WTC11 (cell line): ENCODE measurements at regions not wholly inside any gene's neighbourhood (a gene's known extent, or its start where the extent isn't known, plus 50 kb on each side); places are given as distances from the start of the nearest gene placed in this dataset.

Source experiments
- ATAC-seq: fragments of 200-7000 bp; cut with Tn5 transposase; 2 replicates; pipeline ENCODE4 v1.10.0; 2021; ENCODE audit warnings: mild to moderate bottlenecking, moderate library complexity
- CTCF ChIA-PET: fragments of 300-600 bp; sonication (Branson Sonifier 250); formaldehyde crosslinking; loops from one replicate; lab custom pipeline; 2021; ENCODE audit warnings: antibody characterized with exemption; lab: Charles Lee
- POLR2A ChIA-PET: fragments of 350-600 bp; sonication (Branson Sonifier 250); formaldehyde crosslinking; loops from one replicate; lab custom pipeline; 2021; ENCODE audit warnings: antibody characterized with exemption; lab: Charles Lee
- DNase-seq: peaks from one replicate; pipeline ENCODE4 v3.0.0; 2021; ENCODE audit warnings: low spot score
- H3K27ac Mint-ChIP-seq: 2 replicates; pipeline ENCODE4 v1.8.0; 2021; ENCODE audit warnings: mixed read lengths
- H3K27me3 Mint-ChIP-seq: 2 replicates; pipeline ENCODE4 v1.8.0; 2021; ENCODE audit warnings: low read depth, mild to moderate bottlenecking, moderate library complexity, mixed read lengths
- H3K36me3 Mint-ChIP-seq: 2 replicates; pipeline ENCODE4 v1.8.0; 2021; ENCODE audit warnings: mixed read lengths
- H3K4me1 Mint-ChIP-seq: 2 replicates; pipeline ENCODE4 v1.8.0; 2022; ENCODE audit warnings: mixed read lengths
- H3K4me3 Mint-ChIP-seq: 2 replicates; pipeline ENCODE4 v1.8.0; 2021; ENCODE audit warnings: mild to moderate bottlenecking, moderate library complexity, mixed read lengths
- H3K9me3 Mint-ChIP-seq: 2 replicates; pipeline ENCODE4 v1.8.0; 2021; ENCODE audit warnings: mixed read lengths
- AR ChIP-seq: fragments of 250-450 bp; sonication (Bioruptor Pico); IDR thresholded peaks from 2 replicates; pipeline ENCODE4 v1.9.0; 2021; ENCODE audit warnings: mild to moderate bottlenecking
- EMX1 ChIP-seq: fragments of 250-450 bp; sonication (Bioruptor Pico); IDR thresholded peaks from 2 replicates; pipeline ENCODE4 v1.8.0; 2021; ENCODE audit warnings: mild to moderate bottlenecking
- FOXP4 ChIP-seq: sonication (generic); formaldehyde crosslinking; IDR thresholded peaks from 2 replicates; pipeline ENCODE4 v1.8.0; 2022; ENCODE audit warnings: mild to moderate bottlenecking, missing genetic modification reagents
- GABPB1 ChIP-seq: sonication (generic); formaldehyde crosslinking; IDR thresholded peaks from 2 replicates; pipeline ENCODE4 v1.8.1; 2023; ENCODE audit warnings: mild to moderate bottlenecking, missing genetic modification reagents
- GRHL2 ChIP-seq: fragments of 250-450 bp; sonication (Bioruptor Pico); IDR thresholded peaks from 2 replicates; pipeline ENCODE4 v1.8.0; 2022; ENCODE audit warnings: mild to moderate bottlenecking, moderate library complexity; ENCODE audit not compliant: insufficient replicate concordance, severe bottlenecking
- MYBL2 ChIP-seq: sonication (generic); formaldehyde crosslinking; IDR thresholded peaks from 2 replicates; pipeline ENCODE4 v1.8.1; 2023; ENCODE audit warnings: mild to moderate bottlenecking, moderate library complexity, missing genetic modification reagents
- NFYB ChIP-seq: sonication (generic); formaldehyde crosslinking; conservative IDR thresholded peaks from 2 replicates; pipeline ENCODE4 v1.8.0; 2022; ENCODE audit warnings: low read depth, missing genetic modification reagents
- NR1H2 ChIP-seq: sonication (generic); formaldehyde crosslinking; IDR thresholded peaks from 2 replicates; pipeline ENCODE4 v1.9.0; 2021; ENCODE audit warnings: mild to moderate bottlenecking, moderate library complexity, missing genetic modification reagents
- NR3C1 ChIP-seq: sonication (generic); formaldehyde crosslinking; conservative IDR thresholded peaks from 2 replicates; pipeline ENCODE4 v1.8.1; 2023; ENCODE audit warnings: low read depth, mild to moderate bottlenecking, missing genetic modification reagents
- TCF7 ChIP-seq: sonication (generic); formaldehyde crosslinking; IDR thresholded peaks from 2 replicates; pipeline ENCODE4 v1.8.0; 2022; ENCODE audit warnings: mild to moderate bottlenecking, low read depth, missing genetic modification reagents, moderate library complexity
- ZNF219 ChIP-seq: sonication (generic); formaldehyde crosslinking; IDR thresholded peaks from 2 replicates; pipeline ENCODE4 v1.8.0; 2023; ENCODE audit warnings: missing genetic modification reagents, mild to moderate bottlenecking, borderline replicate concordance
- ZNF281 ChIP-seq: sonication (generic); formaldehyde crosslinking; IDR thresholded peaks from 2 replicates; pipeline ENCODE4 v1.8.0; 2023; ENCODE audit warnings: mild to moderate bottlenecking, missing genetic modification reagents
- ZNF396 ChIP-seq: fragments of 250-450 bp; sonication (Bioruptor Pico); IDR thresholded peaks from 2 replicates; pipeline ENCODE4 v1.8.0; 2021; ENCODE audit warnings: mild to moderate bottlenecking, moderate library complexity, borderline replicate concordance
- ZNF423 ChIP-seq: fragments of 250-450 bp; sonication (Bioruptor Pico); IDR thresholded peaks from 2 replicates; pipeline ENCODE4 v2.1.2; 2022; ENCODE audit warnings: mild to moderate bottlenecking, moderate library complexity
- TF ChIP-seq, protein P1 (sequence below): fragments of 250-450 bp; sonication (Bioruptor Pico); IDR thresholded peaks from 2 replicates; pipeline ENCODE4 v1.8.0; 2021; ENCODE audit warnings: mild to moderate bottlenecking
- TF ChIP-seq, protein P2 (sequence below): sonication (generic); formaldehyde crosslinking; IDR thresholded peaks from 2 replicates; pipeline ENCODE4 v1.8.1; 2023; ENCODE audit warnings: mild to moderate bottlenecking, missing genetic modification reagents, moderate library complexity
- TF ChIP-seq, protein P3 (sequence below): sonication (generic); formaldehyde crosslinking; IDR thresholded peaks from 2 replicates; pipeline ENCODE4 v1.8.0; 2022; ENCODE audit warnings: mild to moderate bottlenecking, missing genetic modification reagents
- TF ChIP-seq, protein P4 (sequence below): sonication (generic); formaldehyde crosslinking; IDR thresholded peaks from 2 replicates; pipeline ENCODE4 v1.8.1; 2022; ENCODE audit warnings: low read depth, mild to moderate bottlenecking, moderate library complexity, missing genetic modification reagents, borderline replicate concordance

DNA sequence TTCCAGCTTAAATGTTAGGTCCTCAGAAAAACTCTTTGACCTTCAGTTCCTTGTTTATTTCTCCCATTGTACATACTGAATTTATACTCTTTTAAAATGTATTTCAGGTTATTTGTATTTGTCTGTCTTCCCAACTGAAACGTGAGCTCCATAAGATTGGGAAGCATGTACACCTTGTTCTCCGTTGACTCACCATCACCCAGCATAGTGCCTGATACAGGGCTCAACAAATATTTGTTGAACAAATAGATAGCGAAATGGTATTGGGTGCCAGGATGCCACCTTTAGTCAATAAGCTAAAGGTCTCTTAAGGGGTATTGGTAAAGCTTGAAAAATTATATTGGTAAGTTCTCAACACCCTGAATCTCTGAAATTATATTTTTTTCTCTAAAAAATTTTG is 1841.3 kb upstream of the CELF4 start:
- ChIA-PET POLR2A (no interaction called here), CTCF (no interaction called here)
- DNase-seq (no peak), ATAC-seq (no peak)
- Mint-ChIP-seq H3K27ac (no peak overlapping the region), H3K4me1 (peaks cover 3% of the 10 kb centered on the region; the same call in 1 of the 2 replicates), H3K36me3 (no peaks in the 10 kb centered on the region), H3K9me3 (no peaks in the 10 kb centered on the region), H3K4me3 (no peak overlapping the region), H3K27me3 (no peaks in the 10 kb centered on the region)
- TF ChIP-seq GRHL2 (CRISPR knock-in tag), result no peak
- TF ChIP-seq ZNF396, result no peak
- TF ChIP-seq, protein P1, sequence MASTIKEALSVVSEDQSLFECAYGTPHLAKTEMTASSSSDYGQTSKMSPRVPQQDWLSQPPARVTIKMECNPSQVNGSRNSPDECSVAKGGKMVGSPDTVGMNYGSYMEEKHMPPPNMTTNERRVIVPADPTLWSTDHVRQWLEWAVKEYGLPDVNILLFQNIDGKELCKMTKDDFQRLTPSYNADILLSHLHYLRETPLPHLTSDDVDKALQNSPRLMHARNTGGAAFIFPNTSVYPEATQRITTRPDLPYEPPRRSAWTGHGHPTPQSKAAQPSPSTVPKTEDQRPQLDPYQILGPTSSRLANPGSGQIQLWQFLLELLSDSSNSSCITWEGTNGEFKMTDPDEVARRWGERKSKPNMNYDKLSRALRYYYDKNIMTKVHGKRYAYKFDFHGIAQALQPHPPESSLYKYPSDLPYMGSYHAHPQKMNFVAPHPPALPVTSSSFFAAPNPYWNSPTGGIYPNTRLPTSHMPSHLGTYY (CRISPR knock-in tag), result no peak
- no peak for TF ChIP-seq EMX1 (CRISPR knock-in tag)
- TF ChIP-seq MYBL2 (CRISPR knock-in tag), result no peak
- no peak for TF ChIP-seq ZNF423 (CRISPR knock-in tag)
- TF ChIP-seq FOXP4 (CRISPR knock-in tag), result no peak
- no peak for TF ChIP-seq ZNF219 (CRISPR knock-in tag)
- TF ChIP-seq, protein P2, sequence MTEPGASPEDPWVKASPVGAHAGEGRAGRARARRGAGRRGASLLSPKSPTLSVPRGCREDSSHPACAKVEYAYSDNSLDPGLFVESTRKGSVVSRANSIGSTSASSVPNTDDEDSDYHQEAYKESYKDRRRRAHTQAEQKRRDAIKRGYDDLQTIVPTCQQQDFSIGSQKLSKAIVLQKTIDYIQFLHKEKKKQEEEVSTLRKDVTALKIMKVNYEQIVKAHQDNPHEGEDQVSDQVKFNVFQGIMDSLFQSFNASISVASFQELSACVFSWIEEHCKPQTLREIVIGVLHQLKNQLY, result no peak
- no peak for TF ChIP-seq NR3C1
- no peak for TF ChIP-seq NFYB (CRISPR knock-in tag)
- no peak for TF ChIP-seq NR1H2
- TF ChIP-seq TCF7 (CRISPR knock-in tag), result no peak
- no peak for TF ChIP-seq GABPB1 (CRISPR knock-in tag)
- TF ChIP-seq, protein P3, sequence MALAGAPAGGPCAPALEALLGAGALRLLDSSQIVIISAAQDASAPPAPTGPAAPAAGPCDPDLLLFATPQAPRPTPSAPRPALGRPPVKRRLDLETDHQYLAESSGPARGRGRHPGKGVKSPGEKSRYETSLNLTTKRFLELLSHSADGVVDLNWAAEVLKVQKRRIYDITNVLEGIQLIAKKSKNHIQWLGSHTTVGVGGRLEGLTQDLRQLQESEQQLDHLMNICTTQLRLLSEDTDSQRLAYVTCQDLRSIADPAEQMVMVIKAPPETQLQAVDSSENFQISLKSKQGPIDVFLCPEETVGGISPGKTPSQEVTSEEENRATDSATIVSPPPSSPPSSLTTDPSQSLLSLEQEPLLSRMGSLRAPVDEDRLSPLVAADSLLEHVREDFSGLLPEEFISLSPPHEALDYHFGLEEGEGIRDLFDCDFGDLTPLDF, result no peak
- TF ChIP-seq AR (CRISPR knock-in tag), result no peak
- no peak for TF ChIP-seq ZNF281 (CRISPR knock-in tag)
- TF ChIP-seq, protein P4, sequence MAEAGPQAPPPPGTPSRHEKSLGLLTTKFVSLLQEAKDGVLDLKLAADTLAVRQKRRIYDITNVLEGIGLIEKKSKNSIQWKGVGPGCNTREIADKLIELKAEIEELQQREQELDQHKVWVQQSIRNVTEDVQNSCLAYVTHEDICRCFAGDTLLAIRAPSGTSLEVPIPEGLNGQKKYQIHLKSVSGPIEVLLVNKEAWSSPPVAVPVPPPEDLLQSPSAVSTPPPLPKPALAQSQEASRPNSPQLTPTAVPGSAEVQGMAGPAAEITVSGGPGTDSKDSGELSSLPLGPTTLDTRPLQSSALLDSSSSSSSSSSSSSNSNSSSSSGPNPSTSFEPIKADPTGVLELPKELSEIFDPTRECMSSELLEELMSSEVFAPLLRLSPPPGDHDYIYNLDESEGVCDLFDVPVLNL (CRISPR knock-in tag), result no peak
